ENCODE measurements at regions not wholly inside any gene's neighbourhood (a gene's known extent, or its start where the extent isn't known, plus 50 kb on each side); places are given as distances from the start of the nearest gene placed in this dataset.

DNA sequence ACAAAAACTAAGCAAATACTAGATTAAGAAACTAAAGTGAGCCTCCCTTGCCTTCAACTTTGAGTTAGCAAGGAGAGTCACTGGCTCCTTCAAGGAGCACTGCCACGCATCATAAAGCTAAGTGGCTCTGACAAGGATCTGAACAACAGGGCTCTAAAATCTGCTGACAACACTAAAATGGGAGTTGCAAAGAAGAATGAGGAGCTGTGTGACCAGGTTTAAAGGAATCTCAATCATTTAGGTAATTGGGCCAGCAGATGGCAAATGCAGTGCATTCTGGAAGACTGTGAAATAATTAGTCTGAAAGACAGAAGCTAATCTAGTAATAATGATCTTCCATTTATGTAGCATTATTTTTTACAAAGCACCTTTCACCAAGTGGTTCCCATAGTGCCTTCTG lies 297.0 kb upstream of the TAS2R1 start:
- peaks cover 11 to 18% of the 10 kb centered on the region in 2 donors for H3K9me3 Mint-ChIP-seq
- H3K27me3 Mint-ChIP-seq: no peaks in the 10 kb centered on the region
- no peak overlapping the region for H3K27ac Mint-ChIP-seq
- H3K4me1 Mint-ChIP-seq: no peaks in the 10 kb centered on the region
- H3K4me3 Mint-ChIP-seq: no peak overlapping the region
- ATAC-seq (replicated peaks) (no peak), DNase-seq (no peak)
- H3K36me3 Mint-ChIP-seq: peaks cover 3 to 4% of the 10 kb centered on the region in 2 donors

DNA sequence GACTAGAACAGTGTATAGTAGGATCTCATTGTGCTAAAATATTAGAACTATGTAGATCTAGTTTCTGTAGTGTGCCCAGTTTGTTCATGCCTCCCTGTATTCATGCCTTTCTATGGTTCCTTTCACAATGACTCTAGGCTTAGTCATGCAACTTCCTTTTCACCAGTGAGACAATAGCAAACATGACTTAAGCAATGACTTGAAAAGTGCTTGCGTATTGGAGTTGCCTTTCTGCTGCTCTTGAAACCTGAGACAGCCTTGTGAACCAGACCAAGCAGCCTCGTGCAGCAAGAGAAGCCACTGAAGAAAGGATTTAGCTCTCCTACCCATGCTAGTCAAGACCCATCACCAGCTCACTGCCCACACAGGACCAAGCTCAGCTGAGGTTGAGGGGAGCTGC lies 294.5 kb upstream of the TAS2R1 start:
- Mint-ChIP-seq H3K27ac (no peak overlapping the region), H3K4me3 (no peak overlapping the region), H3K9me3 (peaks cover 11 to 18% of the 10 kb centered on the region in 2 donors), H3K36me3 (peaks cover 3 to 4% of the 10 kb centered on the region in 2 donors), H3K27me3 (no peaks in the 10 kb centered on the region), H3K4me1 (no peaks in the 10 kb centered on the region)
- DNase-seq: no peak
- ATAC-seq (replicated peaks): peak in 1 of 2 donors; percentile 31

DNA sequence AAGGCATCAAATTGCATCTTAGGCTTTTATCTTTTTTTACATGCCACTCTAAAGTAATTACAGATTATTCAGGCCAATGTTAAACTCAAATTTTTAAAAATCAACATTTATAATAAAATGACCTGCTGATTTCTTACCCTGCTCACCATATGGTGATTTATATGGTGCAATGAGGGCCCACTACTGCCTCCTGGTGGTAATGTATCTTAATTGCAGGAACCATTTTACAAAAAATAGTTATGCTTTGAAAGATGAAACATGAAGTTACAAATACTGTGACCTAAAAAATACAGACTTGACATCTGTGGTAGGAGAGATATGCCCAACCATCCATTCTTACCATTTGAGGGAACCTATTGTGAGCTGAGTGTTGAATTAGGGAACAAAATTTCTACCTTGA lies 292.6 kb upstream of the TAS2R1 start:
- Mint-ChIP-seq H3K4me3 (no peak overlapping the region), H3K27me3 (no peaks in the 10 kb centered on the region), H3K36me3 (peaks cover 3 to 4% of the 10 kb centered on the region in 2 donors)

DNA sequence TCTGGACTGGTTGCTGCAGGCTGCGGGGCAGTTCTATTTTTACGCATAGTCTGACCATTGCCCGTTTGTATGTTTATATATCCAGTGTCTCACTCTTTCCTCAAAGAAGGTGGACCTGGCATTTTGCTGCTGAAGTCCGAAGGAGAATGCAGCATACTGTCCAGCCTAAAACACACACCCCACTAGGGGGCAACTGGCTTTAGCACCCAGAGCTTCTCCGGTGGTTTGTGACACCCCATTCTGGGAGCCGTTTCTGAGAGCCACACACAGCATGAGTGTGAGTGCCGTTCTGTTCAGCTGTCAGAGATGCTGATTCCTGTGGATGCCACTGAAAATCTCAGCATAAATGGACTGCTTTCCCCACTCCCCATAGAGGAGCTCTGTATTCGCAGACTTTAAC lies 290.5 kb upstream of the TAS2R1 start:
- Mint-ChIP-seq H3K4me1 (no peaks in the 10 kb centered on the region), H3K4me3 (no peak overlapping the region), H3K27me3 (no peaks in the 10 kb centered on the region), H3K9me3 (peaks cover 10 to 18% of the 10 kb centered on the region in 2 donors), H3K27ac (no peak overlapping the region), H3K36me3 (peaks cover 3 to 4% of the 10 kb centered on the region in 2 donors)
- ATAC-seq (replicated peaks) (no peak), DNase-seq (no peak)

More for the DNA sequence above, 292.6 kb upstream of the TAS2R1 start:
- ATAC-seq (replicated peaks): no peak
- no peaks in the 10 kb centered on the region for H3K4me1 Mint-ChIP-seq
- DNase-seq: no peak
- H3K9me3 Mint-ChIP-seq: peaks cover 11 to 18% of the 10 kb centered on the region in 2 donors
- H3K27ac Mint-ChIP-seq: no peak overlapping the region

DNA sequence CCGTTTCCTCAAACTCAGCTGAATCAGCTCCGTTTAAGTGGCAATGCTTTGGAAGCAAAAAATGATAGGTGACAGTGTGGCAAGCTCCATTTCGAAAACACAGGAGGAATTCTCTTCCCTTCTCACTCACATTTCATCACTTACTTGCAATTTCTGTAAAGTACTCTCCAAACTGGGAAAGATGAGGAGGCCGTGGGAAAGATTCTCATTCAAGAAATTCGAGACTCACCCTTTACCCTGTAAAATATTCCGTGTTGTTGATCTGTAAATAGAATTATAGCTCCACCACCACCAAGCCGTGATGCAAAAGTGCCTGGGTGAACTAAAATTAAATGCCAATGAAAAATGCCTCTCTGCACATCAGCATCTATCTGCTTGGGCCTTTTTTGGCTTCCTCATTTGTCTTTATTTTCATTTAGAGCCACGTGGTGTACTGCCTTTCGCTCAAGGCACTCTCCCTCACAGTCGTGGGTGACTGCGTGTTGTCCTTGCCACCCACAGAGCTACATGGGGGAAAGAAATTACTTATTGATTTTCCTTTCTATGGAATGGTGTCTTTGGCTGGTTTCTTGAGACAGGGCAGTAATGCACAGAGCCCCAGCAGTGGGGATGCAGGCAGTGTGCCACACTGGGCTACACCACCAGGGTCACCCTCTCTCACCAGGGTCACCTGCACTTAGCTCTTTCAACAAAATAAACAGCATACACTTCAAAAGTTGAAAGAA lies 289.3 kb upstream of the TAS2R1 start:
- no peak for ATAC-seq (replicated peaks)
- DNase-seq: no peak
- no peaks in the 10 kb centered on the region for H3K4me1 Mint-ChIP-seq
- peaks cover 0 to 2% of the 10 kb centered on the region in 2 donors for H3K36me3 Mint-ChIP-seq
- no peak overlapping the region for H3K4me3 Mint-ChIP-seq
- no peaks in the 10 kb centered on the region for H3K27me3 Mint-ChIP-seq
- H3K9me3 Mint-ChIP-seq: peaks cover 6 to 9% of the 10 kb centered on the region in 2 donors
- H3K27ac Mint-ChIP-seq: no peak overlapping the region

DNA sequence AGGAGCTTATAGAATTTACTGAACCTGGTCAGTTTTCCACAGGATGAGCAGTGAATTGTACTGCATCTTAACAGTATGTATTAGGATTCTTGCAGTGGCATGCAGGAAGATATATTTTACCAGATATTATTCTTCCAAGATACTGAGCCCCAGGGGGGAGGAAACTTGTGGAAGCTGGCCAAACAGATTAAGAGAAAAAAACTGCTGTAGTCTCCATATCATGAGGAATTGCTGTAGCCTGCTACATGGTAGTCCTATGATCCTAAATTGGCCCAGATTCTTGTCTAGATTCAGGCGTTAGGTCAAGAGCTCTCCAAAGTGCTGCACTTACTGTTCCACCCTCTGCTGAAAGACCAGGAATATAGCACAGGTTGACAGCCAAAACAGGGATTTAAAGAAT lies 275.5 kb upstream of the TAS2R1 start:
- ATAC-seq (replicated peaks): no peak
- Mint-ChIP-seq H3K9me3 (peaks cover 0 to 8% of the 10 kb centered on the region in 2 donors), H3K36me3 (no peaks in the 10 kb centered on the region), H3K4me1 (no peaks in the 10 kb centered on the region), H3K27ac (no peak overlapping the region), H3K27me3 (no peaks in the 10 kb centered on the region), H3K4me3 (no peak overlapping the region)
- DNase-seq: no peak

DNA sequence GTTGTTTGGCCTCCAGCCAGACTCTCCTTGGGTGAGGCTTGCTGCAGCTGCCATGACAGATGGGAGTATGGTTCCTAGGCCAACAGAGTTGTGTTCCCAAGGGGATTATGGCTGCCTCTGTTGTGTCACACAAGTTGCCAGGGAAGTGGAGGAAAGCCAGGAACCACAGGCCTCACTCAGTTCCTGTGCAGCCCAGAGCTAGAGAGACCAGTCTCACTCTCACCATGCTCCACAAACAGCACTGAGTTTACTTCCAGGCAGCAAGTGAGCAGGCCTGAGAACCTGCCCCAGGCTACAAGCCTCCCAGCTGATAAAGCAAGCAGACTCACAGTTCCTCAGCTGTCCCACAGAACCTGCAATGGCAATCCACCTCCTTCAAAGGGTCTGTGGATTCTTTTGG lies 273.6 kb upstream of the TAS2R1 start:
- H3K4me3 Mint-ChIP-seq: no peak overlapping the region
- H3K36me3 Mint-ChIP-seq: no peaks in the 10 kb centered on the region
- no peaks in the 10 kb centered on the region for H3K4me1 Mint-ChIP-seq
- H3K27ac Mint-ChIP-seq: no peak overlapping the region
- ATAC-seq (replicated peaks) (no peak), DNase-seq (no peak)
- no peaks in the 10 kb centered on the region for H3K27me3 Mint-ChIP-seq
- H3K9me3 Mint-ChIP-seq: peaks cover 0 to 8% of the 10 kb centered on the region in 2 donors

DNA sequence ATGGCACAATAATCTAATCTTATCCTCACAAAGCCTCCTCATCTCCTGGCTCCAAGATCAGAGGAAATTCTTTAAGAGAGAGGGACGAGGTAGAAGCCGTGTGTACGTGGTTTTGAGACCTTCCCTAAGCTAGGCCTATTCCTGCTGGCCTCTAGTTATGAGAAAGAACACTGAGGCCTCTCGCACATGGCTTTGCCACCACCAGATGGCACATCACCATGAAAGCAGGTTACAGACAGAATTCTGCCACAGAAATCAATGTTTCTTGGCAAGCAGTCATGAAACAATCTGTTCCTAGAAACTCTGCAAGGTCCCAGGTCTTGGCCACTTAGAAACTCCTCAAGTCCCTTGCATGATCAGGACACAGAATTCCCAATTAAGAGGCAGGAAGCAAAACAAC lies 268.2 kb upstream of the TAS2R1 start:
- no peaks in the 10 kb centered on the region for H3K36me3 Mint-ChIP-seq
- H3K4me3 Mint-ChIP-seq: no peak overlapping the region
- ATAC-seq (replicated peaks) (peak in 1 of 2 donors; percentile 45), DNase-seq (no peak)
- no peaks in the 10 kb centered on the region for H3K4me1 Mint-ChIP-seq
- no peaks in the 10 kb centered on the region for H3K27me3 Mint-ChIP-seq
- no peaks in the 10 kb centered on the region for H3K9me3 Mint-ChIP-seq
- H3K27ac Mint-ChIP-seq: no peak overlapping the region

DNA sequence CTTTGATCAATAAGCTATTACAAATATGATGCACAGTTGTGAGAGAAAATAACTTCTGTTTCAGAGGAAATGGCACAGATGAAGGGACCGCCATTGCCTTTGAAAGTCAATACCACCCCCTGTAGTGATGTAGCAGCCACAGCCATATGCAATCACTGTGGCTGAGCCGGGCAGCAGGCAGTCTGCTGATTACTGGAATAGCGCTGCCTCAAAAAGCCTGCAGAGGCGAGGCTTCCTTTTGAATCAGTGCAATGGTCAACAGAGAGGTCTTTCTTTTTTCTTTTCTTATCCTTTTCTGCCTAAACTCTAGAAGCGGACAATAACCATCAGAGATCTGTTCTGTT lies 265.1 kb upstream of the TAS2R1 start:
- ATAC-seq (replicated peaks) (no peak), DNase-seq (no peak)
- Mint-ChIP-seq H3K4me1 (no peaks in the 10 kb centered on the region), H3K9me3 (no peaks in the 10 kb centered on the region), H3K27me3 (no peaks in the 10 kb centered on the region), H3K27ac (no peak overlapping the region), H3K4me3 (no peak overlapping the region), H3K36me3 (no peaks in the 10 kb centered on the region)

DNA sequence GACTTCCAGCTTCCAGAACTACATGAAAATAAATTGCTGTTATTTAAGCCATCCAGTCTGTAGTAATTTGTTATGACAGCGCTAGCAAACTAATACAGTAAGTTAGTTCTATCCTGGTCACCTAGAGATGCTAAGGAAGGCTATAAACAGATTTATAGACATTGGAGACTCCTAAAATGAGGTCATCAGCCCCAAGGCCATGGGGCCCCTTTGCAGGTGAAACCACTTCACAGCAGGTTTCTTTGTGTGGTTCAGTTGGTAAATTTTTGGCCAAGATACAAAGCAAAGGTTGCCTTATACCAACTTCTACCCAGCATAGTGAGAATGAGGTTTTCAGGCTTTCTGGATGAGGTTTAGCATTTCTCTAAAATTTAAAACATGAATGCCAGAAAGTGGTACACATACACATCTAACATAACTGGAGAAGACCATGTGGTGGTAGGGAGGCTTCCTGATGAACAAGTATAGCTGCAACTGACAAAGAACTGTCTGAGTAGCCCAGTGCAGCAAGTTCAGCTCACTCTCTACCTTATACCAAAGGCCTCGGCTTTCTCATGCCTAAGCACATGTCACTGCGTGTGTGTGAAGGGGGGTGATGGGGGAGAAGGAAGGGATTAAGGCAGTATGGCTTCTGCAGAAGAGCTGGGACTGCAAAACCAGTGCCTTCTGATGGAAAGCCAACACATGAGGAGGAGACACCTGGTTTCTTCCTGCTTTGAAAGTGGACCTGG lies 264.6 kb upstream of the TAS2R1 start:
- no peaks in the 10 kb centered on the region for H3K9me3 Mint-ChIP-seq
- H3K4me3 Mint-ChIP-seq: no peak overlapping the region
- no peaks in the 10 kb centered on the region for H3K27me3 Mint-ChIP-seq
- no peaks in the 10 kb centered on the region for H3K4me1 Mint-ChIP-seq
- ATAC-seq (replicated peaks) (no peak), DNase-seq (no peak)
- H3K27ac Mint-ChIP-seq: no peak overlapping the region
- no peaks in the 10 kb centered on the region for H3K36me3 Mint-ChIP-seq

DNA sequence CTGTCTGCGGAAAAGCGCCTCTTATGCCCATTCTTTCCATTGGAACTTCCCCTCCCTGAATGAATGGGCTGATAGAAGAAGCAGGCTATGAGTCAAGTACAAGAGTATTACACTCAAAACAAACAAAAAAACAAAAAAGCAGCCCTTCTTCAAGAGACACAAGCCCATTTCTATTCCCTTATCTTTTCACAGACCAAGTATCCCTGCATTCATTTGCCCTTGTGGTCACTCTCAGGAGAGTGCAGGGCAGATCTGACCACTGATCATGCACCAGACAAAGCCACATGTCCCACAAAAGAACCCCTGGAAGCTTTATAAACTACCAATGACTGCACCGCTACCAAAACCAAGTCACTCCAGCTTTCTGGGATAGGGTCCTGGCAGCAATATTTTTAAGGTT lies 262.5 kb upstream of the TAS2R1 start:
- Mint-ChIP-seq H3K27me3 (no peaks in the 10 kb centered on the region), H3K36me3 (no peaks in the 10 kb centered on the region), H3K4me1 (no peaks in the 10 kb centered on the region), H3K4me3 (no peak overlapping the region), H3K9me3 (no peaks in the 10 kb centered on the region), H3K27ac (no peak overlapping the region)
- no peak for DNase-seq
- ATAC-seq (replicated peaks): no peak

DNA sequence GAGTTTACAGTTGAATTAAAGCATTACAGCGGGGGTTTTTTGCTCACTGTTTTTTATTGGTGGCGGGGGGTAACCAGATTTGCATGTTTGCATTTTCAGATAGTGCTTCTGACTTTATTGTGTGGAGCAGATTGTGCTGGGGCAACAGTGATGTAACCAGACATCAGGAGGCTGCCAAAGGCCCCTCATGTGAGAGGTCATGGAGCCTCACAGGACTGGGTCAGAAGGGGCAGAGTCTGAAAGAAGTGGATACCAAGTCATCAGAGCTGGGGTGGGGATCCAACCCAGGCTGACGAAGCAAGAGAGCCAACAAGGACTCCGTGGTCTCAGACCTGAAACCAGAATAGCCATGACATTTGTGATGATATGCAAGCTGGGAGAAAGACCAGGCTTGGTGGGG lies 259.4 kb upstream of the TAS2R1 start:
- H3K27me3 Mint-ChIP-seq: no peaks in the 10 kb centered on the region
- ATAC-seq (replicated peaks) (no peak), DNase-seq (no peak)
- no peak overlapping the region for H3K4me3 Mint-ChIP-seq
- no peak overlapping the region for H3K27ac Mint-ChIP-seq
- H3K36me3 Mint-ChIP-seq: no peaks in the 10 kb centered on the region
- H3K9me3 Mint-ChIP-seq: peaks cover 0 to 1% of the 10 kb centered on the region in 2 donors
- no peaks in the 10 kb centered on the region for H3K4me1 Mint-ChIP-seq

DNA sequence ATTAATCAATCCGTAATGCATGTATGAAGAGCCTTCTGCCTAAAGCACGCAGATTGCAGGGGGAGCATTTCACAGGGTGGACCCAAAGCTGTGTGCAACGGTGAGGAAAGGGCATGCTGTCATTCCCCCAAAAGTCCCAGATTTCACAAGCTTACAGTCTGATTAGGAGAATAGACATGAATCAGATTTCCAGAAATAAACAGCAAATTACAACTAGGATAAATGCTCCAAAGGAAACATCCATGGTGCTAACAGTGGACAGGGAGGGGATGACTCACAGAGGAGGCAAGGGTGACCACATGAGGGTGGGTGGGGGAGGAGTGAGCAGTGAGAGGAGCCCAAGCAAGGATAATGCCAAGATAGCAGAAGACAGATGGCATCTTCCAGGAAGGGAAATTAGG lies 258.4 kb upstream of the TAS2R1 start:
- DNase-seq: no peak
- no peaks in the 10 kb centered on the region for H3K36me3 Mint-ChIP-seq
- H3K27ac Mint-ChIP-seq: no peak overlapping the region

DNA sequence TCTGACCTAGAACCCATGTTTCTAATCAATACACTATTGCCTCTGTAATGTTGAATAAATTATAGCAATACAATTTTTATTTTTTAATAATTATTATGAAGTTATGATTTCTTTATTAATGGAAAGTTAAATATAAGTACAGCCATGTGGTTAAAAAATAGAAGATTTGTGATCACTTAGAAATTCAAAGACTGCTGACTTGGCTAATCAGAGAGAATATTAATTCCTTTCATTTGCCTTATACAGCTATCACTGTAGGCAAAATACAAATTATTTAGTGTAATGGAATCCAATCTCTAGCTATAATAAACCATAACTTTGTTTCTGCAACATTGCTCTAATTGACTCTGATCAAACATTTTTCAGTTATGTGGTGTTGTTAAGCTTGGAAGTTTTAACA lies 255.0 kb upstream of the TAS2R1 start:
- no peak for ATAC-seq (replicated peaks)
- Mint-ChIP-seq H3K36me3 (no peaks in the 10 kb centered on the region), H3K4me1 (no peaks in the 10 kb centered on the region), H3K9me3 (peaks cover 5 to 9% of the 10 kb centered on the region in 2 donors), H3K4me3 (no peak overlapping the region), H3K27me3 (no peaks in the 10 kb centered on the region), H3K27ac (no peak overlapping the region)
- DNase-seq: no peak

More for the DNA sequence above, 258.4 kb upstream of the TAS2R1 start:
- no peak for ATAC-seq (replicated peaks)
- no peaks in the 10 kb centered on the region for H3K27me3 Mint-ChIP-seq
- H3K9me3 Mint-ChIP-seq: peaks cover 0 to 1% of the 10 kb centered on the region in 2 donors
- H3K4me1 Mint-ChIP-seq: no peaks in the 10 kb centered on the region
- no peak overlapping the region for H3K4me3 Mint-ChIP-seq

DNA sequence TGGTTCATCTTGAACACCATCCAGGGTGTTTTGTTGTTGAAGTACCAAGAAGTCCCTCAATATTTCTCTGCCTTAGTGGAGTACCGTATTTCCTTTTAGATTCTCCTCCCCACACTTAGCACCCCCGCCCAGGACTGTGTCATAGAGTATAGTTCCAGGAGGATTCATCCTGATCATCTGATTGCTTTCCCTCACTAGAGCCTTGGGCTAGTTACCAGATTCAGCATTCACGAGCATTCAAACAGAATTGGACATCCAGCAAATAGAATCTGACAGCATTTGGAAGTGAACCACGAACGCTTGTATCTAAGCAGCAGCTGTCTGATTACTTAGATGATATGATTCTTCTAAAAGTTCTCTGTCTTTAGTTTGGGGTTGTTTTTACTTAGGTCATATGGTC lies 248.1 kb upstream of the TAS2R1 start:
- ATAC-seq (replicated peaks) (no peak), DNase-seq (no peak)
- Mint-ChIP-seq H3K27ac (no peak overlapping the region), H3K4me1 (no peaks in the 10 kb centered on the region), H3K9me3 (peaks cover 5 to 13% of the 10 kb centered on the region in 2 donors), H3K36me3 (no peaks in the 10 kb centered on the region), H3K4me3 (no peak overlapping the region), H3K27me3 (no peaks in the 10 kb centered on the region)

Data from stimulated activated naive B cell treated with anti-CD40 and anti-IgM and Interleukin-4, amounts not matched to agents 10 μg/mL and 1 μg/mL and 100 μg/mL, for 72 hours (primary cell).